ENCODE measurements at regions not wholly inside any gene's neighbourhood (a gene's known extent, or its start where the extent isn't known, plus 50 kb on each side); places are given as distances from the start of the nearest gene placed in this dataset.

DNA sequence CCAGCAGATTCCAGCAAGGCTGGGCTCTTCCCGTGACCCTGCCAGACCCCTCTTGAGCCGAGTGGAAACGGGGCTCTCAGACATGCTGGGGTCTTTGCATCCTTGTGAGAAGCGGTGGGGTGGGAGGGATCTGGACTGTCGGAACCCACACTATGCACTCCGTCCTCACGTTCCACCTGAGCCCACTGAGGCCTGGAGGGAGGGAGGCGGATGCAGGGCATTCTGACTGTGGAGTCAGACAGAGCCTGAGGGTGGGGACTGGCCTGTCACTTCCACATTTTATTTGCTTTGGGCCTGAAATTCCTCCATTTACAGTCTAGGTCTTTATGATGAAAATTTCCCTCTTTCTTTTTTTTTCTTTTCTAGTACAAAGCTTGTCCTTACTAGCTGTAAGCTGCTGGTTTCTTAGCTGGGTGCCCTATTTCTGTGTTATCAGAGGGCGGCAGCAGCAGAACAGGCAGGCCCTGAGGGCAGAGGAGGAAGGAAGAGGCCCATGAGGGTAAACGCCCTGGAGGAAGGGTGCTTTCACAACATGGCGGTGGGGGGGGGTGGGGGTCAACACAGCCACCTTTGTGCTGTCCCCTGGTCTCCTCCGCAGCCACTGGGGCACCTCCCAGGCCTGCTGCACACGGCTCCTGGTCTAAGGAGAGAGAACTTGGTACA is 373.5 kb upstream of the MYT1L start:
- DNase-seq: no peak

DNA sequence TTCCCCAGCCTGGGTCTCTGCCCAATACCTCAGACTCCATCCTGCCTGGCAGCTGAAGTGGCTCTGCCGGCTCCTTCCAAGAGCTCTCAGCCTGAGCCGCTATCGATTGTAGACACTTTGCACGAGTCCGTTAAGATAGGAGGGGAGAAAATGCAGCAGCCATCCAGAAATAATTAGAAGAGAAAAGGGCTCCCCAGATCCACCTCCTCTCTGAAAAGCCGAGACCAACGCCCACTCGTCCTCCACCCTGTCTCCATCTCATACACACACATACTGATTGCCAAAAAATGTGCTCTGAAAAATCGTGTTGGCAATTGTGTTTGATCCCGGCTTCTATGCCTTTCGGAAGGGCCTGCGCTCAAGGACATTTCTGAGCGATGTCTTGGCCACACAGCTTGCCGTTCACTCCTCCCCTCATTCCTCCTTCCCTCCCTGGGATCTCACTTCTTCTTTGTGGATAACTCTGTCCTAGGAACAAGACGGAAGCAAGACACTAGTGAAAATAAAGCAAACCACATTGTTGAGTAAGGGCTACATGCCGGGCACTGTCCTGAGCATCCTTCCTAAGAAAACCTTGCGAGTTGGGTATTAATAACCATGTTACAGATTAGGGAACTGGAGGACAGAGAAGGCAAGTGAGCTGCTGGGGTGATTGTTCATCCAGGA is 372.8 kb upstream of the MYT1L start:
- no peak for DNase-seq

DNA sequence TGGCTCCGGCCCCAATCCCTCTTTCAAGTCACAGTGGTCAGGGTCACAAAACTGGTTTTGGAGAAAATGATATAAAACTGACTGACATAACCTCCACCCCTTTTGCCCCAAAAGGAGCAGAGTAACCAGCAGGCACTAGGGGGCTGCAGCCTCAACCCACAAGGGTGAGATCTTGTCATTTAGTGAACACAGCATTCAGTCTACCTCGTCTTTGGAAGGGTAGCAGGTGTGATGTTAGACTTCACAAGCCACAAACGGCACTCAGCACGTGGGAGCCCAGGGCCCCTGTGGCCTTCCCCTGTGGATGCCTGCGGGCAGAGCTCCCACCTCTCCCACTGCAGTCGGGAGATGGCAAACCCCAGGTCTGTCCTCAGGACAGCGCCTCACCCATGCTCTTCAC is 372.1 kb upstream of the MYT1L start:
- DNase-seq: no peak

DNA sequence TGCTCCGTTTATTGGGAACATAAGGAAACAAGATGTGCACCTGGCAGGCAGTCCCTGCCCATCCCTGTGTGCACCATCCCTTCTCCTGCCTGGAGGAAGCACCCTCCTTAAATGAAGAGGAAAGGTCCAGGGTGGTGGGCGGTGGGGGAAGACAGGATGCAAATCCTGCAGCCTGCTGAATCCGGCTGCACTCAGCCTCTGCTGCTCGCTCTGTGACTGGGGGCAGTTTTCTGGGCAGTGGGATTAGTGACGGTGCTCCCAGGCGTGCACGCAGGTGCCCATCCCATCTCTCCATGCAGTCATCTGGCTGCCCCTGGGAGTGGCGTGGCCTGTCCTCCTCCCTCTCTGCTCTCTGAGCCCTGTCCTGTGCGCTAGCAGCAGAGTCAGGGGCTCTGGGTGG is 371.3 kb upstream of the MYT1L start:
- no peak for DNase-seq

DNA sequence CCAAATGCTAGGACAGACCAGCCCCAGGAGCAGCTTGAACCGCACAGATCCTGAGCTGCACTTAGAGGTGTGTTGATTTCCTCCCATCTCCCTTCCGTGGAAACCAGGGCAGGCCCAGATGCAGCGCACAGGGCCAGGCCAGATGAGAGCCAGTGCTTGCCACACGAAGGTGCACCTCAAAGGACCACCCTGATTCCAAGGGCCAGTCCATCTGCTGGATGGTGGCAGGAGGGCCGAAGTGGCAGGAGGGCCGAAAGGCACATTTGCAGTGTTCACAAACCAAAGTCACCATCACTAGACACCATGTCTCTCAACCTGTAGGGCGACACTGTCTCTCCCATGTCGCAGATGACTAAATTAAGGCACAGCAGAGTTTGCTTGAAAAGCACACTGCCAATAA is 370.7 kb upstream of the MYT1L start:
- no peak for DNase-seq

DNA sequence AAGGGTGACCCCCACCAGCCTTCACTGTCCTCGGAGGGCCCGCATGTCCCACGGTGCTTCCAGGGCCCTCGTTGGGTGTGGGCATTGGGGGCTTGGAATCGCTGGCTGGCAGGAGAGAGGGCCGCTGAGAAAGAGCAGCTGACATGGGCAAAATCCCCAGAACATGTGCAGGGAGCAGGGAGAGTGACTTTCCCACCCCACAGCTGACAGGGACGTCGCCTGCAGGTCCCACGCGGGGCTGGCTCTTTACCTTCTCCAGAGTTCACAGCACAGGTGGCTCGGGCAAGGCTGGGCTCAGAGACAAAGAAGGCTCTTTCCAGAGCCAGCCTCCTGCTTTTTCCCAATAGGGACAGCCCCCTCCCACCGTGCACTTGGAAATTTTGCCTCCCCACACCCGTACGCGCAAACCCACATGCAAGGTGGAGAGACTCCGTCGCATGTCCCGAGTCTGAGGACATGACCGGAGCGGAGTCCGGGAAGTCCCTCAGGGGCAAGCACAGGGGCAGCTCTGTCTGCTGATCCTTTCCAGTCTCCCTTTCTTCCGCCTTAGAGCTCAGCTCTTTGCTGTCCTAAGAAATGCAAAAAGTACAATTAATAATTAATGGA is 370.2 kb upstream of the MYT1L start:
- DNase-seq: no peak

DNA sequence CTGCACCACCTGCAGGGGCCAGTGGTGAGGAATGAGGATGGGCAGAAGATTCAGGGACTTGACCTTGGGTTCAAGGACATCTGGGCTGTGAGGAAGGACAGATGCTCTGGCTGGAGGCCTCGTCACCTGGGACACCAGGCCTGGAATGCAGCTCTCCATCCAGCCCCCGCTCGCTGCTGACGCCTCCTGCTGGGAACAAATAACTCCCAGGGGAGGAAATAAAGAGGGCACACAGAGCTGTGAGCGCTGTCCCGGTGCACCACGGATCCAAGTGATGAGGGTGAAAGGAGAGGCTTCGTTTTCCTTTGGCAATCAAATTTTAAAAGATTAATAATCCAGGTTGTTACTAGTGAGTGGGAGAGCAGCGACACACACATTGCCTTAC is 368.0 kb upstream of the MYT1L start:
- DNase-seq: no peak

DNA sequence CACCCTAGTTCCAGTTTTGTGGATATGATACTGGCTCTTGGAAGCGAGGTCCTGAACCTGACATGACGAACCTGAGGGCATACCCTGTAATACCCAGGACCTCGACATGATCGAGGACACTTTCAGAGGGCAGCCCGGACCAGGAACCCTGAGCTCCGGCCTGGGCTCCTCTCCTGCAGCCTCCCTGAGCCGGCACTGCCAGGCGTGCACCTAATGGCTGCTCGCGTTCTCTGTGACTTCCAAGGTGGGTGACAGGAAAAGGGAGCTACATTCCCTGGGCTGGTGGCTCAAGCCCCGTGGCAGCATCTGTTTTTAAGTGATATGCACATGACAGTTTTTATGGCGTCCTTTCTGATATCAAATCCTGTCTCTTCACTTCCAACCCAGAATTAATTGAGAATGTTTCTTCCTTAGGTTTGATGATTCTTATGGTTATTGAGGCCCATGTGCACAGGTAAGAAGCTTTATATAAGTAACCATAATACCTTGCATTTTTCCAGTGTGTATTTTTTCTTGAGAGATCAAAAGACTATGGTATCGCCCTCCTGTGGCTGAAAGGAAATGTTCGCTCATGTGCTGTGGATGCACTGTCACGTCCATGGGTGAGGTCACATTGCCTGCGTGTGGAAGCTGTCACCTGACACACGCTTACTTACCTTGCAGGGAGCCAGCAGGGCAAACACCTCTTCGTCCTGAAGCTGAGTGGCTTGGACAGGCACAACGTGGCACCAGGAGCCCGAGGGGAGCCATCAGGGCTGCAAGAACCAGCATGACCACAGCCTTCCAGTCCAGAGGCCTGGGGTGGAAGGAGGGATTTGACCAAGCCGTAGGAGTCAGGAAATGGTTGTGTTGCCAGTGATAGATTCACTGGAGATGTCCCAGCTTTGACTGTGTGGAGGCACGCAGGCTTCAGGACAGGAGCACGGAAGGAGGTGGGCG is 367.4 kb upstream of the MYT1L start:
- DNase-seq: no peak

DNA sequence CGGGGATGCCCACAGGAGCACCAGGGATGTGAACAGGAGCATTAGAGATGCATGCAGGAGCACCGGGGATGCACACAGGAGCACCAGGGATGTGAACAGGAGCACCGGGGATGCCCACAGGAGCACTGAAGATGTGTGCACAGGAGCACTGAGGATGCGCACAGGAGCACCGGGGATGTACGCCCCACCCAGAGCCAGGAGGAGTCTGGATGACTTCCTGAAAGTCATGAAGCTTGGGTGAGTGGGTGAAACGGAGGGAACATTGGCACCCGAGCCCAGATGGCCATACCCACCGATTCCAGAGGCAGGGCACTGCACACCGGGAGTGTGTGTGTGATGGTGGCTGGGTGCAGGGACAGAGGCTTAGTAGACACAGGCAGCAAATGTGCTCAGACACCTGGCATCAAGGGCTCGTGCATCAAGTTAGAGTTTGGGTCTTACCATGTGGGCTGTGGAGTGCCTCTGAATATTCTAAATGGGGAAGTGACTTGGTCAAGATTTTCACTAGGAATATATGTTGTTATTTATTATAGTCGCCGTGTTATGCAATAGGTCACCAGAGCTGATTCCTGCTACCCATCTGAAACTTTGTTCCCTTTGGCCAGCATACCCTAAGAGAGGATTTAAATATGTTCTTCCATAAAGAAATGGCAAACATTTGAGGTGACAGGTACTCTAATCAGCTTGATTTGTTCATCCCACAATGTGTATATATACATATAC is 365.8 kb upstream of the MYT1L start:
- DNase-seq: no peak

DNA sequence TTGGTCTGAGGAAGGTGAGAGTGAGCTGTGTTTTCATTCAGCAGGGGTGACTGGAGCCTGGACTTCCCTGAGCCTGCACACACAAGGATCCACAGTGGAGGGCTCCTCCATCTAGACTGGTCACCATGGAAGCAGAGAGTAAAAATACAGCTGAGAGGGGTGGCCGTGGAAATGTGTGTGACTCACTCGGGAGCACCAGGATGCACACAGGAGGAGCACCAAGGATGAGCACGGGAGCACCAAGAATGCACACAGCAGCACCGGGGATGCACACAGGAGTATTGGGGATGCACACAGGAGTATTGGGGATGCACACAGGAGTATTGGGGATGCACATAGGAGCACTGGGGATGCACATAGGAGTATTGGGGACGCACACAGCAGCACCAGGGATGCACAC is 365.2 kb upstream of the MYT1L start:
- DNase-seq: no peak

DNA sequence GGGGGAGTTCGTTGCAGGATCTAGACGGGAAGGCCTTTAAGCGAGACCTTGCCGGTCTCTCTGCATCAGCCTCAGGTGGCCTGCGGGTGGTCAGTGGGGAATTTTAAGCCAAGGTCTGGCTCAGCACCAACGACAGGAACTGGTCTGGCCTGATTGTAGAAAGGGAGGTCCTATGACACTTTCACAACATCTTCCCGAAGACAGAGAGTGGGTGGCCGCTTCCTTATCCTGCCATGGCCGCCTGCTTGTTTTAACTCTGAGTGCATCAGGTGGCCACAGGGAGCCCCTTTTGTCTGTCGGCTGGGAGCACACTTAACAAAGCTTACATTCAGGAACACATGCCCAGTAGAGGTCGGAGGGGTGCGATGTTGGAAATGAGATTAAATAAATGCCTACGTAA is 363.7 kb upstream of the MYT1L start:
- DNase-seq: no peak

DNA sequence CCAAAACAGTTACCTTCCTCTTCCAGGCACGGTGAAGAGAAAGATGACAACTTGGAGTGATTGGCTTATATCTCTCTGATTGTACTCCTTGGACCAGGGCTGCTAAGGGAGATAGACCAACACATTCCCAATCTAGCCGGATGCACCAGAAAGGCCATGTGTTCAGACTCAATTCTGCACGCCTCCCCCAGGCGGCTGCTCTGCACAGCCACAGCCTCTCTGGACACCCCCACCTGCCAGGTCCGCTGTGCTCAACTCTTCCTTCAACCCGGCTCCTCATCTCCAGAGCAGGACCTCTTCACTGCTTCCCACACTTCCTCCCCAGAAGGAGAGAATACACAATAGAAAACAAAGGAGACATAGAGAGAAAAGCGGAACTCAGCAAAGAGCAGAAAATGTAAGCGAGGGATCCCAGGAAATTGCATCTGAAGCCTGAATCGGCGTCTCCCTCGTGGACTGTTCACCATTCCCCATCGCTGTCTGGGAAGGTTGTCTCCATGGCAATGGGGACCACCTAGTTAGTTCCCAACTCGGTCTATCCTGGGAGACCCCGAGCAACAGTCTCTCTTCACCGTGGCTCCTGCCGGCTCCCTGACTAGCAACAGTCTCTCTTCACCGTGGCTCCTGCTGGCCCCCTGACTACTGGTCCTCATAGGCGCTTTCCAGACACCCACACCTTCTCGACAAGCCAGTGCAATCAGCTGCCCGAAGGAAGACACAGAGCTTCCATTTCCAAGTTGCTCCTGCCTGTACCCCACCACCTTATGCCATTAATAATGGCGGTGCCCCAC is 361.7 kb upstream of the MYT1L start:
- DNase-seq: no peak

DNA sequence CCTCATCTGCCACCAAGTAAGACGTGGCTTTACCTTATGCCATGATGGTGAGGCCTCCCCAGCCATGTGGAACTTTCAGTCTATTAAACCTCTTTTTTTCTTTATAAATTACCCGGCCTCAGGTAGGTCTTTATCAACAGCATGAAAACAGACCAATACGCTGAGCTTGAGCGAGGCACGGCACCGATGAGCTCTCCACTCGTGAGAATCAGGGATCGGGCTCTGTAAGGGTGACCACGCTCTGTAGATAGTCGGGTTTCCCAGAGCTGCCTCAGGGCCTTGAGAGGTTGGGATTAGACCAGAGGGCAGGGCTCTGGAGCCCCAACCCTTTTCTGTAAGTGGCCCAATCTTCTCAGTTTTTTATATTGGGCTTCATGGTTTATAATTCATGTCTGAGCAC is 360.3 kb upstream of the MYT1L start:
- no peak for DNase-seq

DNA sequence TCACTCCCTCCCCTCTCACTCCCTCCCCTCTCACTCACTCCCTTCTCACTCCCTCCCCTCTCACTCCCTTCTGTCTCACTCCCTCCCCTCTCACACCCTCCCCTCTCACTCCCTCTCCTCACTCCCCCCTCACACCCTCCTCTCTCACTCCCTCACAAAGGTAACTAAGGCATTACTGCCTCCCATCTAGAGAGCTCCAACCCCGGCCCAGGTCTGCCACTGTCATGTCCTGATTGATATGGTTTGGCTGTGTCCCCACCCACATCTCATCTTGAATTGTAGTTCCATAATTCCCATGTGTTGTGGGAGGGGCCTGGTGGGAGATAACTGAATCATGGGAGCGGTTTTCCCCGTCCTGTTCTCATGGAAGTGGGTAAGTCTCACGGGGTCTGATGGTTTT is 359.9 kb upstream of the MYT1L start:
- no peak for DNase-seq

DNA sequence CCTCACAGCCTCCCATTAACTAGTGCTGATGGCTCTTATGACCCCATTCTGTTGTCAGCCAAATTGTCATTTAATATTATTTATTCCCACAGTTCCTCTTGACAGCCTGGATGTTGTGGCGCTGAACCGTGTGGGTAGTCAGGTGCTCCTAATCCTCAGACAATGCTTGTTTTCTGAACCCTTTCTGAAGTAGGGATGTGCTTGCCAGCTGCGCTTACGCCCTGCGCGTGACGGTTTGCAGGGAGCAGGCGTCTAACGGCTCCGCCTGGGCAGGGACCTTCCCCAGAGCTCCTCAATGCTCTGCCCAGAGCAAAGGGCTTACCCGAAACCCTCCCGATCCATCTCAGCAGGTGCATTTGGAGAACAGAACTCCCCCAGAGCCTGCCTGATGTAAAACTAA is 358.2 kb upstream of the MYT1L start:
- no peak for DNase-seq

DNA sequence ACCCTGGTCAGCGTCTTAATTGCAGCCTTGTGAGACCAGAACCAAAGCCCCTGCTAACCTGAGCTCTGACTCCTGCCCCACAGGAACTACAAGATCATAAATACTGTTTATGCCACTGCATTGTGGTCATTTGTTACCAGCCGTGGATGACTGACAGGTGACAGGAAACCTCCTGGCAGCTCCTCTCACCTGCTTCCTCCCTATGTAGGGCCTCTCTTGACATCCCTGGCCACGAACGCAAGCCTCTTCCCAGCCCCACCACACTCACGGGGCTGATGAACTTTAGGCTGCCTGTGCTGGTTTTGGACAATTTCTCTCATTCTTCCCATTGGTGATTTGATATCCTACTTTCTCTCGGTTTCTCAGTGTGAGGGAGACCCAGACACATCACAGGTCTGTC is 357.2 kb upstream of the MYT1L start:
- no peak for DNase-seq

DNA sequence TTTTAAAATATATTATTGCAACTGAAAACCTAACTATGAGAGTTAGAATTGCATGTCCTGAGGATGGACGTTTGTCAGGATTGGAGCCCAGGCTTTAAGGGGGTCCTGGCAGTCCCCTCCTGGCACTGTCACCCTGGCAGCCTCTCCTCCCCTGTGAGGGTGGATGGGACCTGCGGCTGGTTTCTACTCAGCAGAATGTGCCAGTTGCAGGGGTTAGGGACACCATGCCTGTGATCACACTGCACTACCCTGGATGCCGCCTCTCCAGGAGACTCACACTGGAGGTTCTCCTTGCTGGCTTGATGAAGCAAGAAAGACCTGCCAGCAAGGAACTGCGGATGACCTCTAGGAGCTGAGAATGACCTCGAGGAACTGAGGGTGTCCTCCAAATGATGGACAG is 356.7 kb upstream of the MYT1L start:
- no peak for DNase-seq

DNA sequence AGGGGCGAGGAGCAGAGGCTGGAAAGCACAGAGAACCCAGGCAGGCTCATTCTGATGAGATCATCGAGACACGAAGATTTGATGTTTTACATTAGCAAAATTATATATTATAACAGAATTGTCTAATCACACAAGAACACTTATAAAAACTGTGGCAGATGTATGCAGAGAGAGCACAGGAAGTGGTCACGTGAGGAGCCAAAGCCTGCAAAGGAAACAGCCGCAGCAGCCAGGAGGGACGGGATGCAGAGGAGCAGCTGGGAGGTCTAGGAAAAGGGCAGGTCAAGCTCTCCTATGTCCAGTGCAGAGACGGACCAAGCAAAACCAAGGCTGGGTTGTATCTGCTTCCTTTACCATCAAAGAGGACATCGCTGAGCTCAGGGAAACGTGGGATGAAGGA is 355.1 kb upstream of the MYT1L start:
- DNase-seq: no peak

DNA sequence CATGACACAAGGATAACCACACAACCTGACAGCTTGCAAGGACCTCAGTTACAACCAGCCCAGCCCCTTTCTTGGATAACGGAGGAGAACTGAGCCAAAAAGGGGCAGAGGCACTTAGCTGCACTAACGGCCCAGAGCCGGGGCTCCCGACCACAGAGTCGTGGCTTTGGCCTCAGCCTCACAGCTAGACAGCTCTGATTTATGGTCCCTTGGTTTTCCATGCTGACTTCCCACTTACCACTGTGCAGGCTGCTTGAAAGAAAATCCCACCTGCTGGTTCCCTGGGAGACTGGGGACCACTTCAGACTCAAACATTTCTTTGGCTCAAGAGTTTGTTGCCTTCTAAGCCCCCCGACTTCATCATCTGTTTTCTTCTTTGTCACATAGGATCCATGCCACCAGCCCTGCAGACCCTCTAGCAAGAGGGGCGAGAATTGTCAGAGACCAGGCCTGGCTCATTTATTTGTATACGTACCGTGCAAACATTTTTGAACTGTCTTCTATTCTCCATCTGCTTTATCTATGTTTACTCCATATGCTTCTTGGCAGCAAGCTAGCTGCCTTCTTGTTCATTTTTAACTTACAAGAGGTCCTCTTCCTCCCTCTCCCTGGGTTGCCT is 352.6 kb upstream of the MYT1L start:
- no peak for DNase-seq

DNA sequence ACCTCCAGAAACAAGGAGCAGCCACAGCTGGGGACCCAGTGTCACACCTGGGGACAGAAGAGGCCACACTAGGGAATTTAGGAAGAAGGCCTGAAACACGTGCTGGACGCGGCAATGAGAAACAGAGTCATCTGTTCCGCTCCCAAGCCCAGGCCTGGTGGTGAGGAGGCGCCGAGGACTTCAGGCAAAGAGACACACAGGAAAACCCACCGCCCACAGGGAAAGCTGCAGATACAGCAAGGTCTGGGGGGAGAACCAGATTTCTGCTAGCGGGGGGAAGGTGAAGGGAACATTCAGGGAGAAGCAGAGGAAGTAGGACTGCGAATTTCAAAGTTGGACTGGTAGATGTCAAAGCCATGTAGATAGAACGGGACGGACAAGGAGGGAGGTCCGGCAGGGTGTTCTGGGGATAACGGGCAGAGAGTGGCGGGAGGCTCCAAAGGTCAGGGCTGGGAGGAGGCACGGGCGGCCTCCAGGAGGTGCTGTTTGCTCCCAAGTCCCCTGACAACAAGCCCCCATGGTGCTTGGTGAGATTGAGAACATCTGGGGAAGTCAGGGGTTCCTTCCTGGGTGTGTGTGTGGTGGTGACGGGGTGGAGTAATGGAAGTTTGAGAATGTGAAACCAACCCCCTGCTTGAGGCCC is 351.7 kb upstream of the MYT1L start:
- no peak for DNase-seq

DNA sequence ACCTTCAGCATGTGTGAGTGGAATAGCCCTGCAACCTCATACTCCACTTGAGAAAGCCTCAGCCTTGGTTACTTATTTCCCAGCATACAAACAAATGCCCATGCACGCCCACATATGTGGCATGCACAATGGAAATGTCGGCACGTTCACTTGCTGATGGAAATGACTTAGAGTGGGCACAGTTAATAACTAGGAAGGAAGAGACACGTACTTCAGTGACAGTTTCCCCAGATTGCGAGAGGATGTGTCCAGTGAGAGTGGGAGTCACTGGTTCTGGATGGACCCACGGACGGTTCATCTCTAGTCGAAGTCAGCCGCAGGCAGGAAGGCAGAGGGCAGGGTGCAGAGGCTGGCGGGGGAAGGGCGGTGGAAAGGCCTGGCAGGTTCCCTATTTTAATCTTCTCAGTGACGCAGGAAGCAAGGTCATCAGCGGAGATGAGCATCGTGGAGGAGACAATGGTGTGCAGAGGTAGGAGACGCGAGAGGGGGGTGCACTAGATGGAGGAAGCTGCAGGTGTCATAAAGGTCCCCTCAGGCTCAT is 350.7 kb upstream of the MYT1L start:
- DNase-seq: no peak

Measured in fibroblast of upper back skin (primary cell).